ENCODE measurements at regions not wholly inside any gene's neighbourhood (a gene's known extent, or its start where the extent isn't known, plus 50 kb on each side); places are given as distances from the start of the nearest gene placed in this dataset.

- H3K9me3 ChIP-seq (replicated peaks; ENCODE audit: control insufficient read depth, insufficient read depth, low read length): no peaks in the 10 kb centered on the region
- H3K27me3 ChIP-seq (replicated peaks in 1 of 2; ENCODE audit: control insufficient read depth in 2 of 2, insufficient read depth in 2 of 2, low read length in 1 of 2): no peaks in the 10 kb centered on the region
- no peak overlapping the region for H2AFZ ChIP-seq (ENCODE audit: control insufficient read depth, low read depth, low read length)
- DNase-seq (ENCODE audit: low read depth, low spot score) (no peak), FAIRE-seq (no peak), ATAC-seq (no peak)
- H3K4me1 ChIP-seq (ENCODE audit: control insufficient read depth, insufficient read depth, low read length): no peaks in the 10 kb centered on the region
- RAD21 ChIA-PET (ENCODE audit: unreplicated experiment): no interaction called here
- no peak overlapping the region for H3K9ac ChIP-seq (ENCODE audit: control insufficient read depth, insufficient read depth, low read length)
- POLR2A ChIA-PET: no interaction called here
- CTCF ChIA-PET: no interaction called here
- no peak overlapping the region for H3K27ac ChIP-seq (ENCODE audit: control insufficient read depth, insufficient read depth)
- H3K4me3 ChIP-seq: no peak overlapping the region
- no peaks in the 10 kb centered on the region for H3K36me3 ChIP-seq (ENCODE audit: control insufficient read depth in 2 of 2, insufficient read depth in 2 of 2, low read length in 1 of 2)
- H4K20me1 ChIP-seq (ENCODE audit: control insufficient read depth, insufficient read depth): no peaks in the 10 kb centered on the region
- in situ Hi-C loops (cut with MboI) (no loop called here), intact Hi-C loops (cut with micrococcal nuclease; ENCODE audit: unreplicated experiment) (no loop called here)
- TF ChIP-seq NR2F1 (conservative IDR thresholded peaks at IDR 0.05): no peak
- SMC1A ChIA-PET (ENCODE audit: uncharacterized antibody, unreplicated experiment): no interaction called here
- WGBS (ENCODE audit: insufficient coverage, insufficient replicate concordance, low lambda C conversion rate, missing lambda C conversion rate): 7% methylated on average over 1 of the region's 1 CpG
- H3K4me2 ChIP-seq (ENCODE audit: control insufficient read depth, insufficient read depth): no peak overlapping the region
- no peaks in the 10 kb centered on the region for H3K79me2 ChIP-seq (ENCODE audit: control insufficient read depth, insufficient read depth, low read length)
- BruUV-seq (replicated peaks): no TSS peak
These were observed 193.9 kb downstream of the OTOR start for GRCh38 chr20:16942051-16942450.

GRCh38 chr20:16942756-16943155, 194.6 kb downstream of the OTOR start:
- ChIA-PET POLR2A (no interaction called here), SMC1A (ENCODE audit: uncharacterized antibody, unreplicated experiment) (no interaction called here), RAD21 (ENCODE audit: unreplicated experiment) (no interaction called here), CTCF (no interaction called here)
- no peak overlapping the region for H3K4me3 ChIP-seq
- H3K27me3 ChIP-seq (replicated peaks in 1 of 2; ENCODE audit: control insufficient read depth in 2 of 2, insufficient read depth in 2 of 2, low read length in 1 of 2): no peaks in the 10 kb centered on the region
- no peak overlapping the region for H3K4me2 ChIP-seq (ENCODE audit: control insufficient read depth, insufficient read depth)
- 27% methylated on average over 2 of the region's 2 CpGs for WGBS (ENCODE audit: insufficient coverage, insufficient replicate concordance, low lambda C conversion rate, missing lambda C conversion rate)
- in situ Hi-C loops (cut with MboI) (no loop called here), intact Hi-C loops (cut with micrococcal nuclease; ENCODE audit: unreplicated experiment) (no loop called here)
- no peaks in the 10 kb centered on the region for H3K4me1 ChIP-seq (ENCODE audit: control insufficient read depth, insufficient read depth, low read length)
- H4K20me1 ChIP-seq (ENCODE audit: control insufficient read depth, insufficient read depth): no peaks in the 10 kb centered on the region
- no peaks in the 10 kb centered on the region for H3K79me2 ChIP-seq (ENCODE audit: control insufficient read depth, insufficient read depth, low read length)
- H3K9me3 ChIP-seq (replicated peaks; ENCODE audit: control insufficient read depth, insufficient read depth, low read length): no peaks in the 10 kb centered on the region
- ATAC-seq (no peak), DNase-seq (ENCODE audit: low read depth, low spot score) (no peak), FAIRE-seq (no peak)
- no peak overlapping the region for H3K27ac ChIP-seq (ENCODE audit: control insufficient read depth, insufficient read depth)
- H2AFZ ChIP-seq (ENCODE audit: control insufficient read depth, low read depth, low read length): no peak overlapping the region
- no peaks in the 10 kb centered on the region for H3K36me3 ChIP-seq (ENCODE audit: control insufficient read depth in 2 of 2, insufficient read depth in 2 of 2, low read length in 1 of 2)
- BruUV-seq (replicated peaks): no TSS peak
- H3K9ac ChIP-seq (ENCODE audit: control insufficient read depth, insufficient read depth, low read length): no peak overlapping the region
- TF ChIP-seq TAF1 (IDR thresholded peaks at IDR 0.05; ENCODE audit: borderline replicate concordance, low read depth, low read length) (no peak), SMAD5 (IDR thresholded peaks at IDR 0.05; ENCODE audit: low read depth) (no peak), ATF3 (IDR thresholded peaks at IDR 0.05; ENCODE audit: borderline replicate concordance, extremely low read depth, low read depth, low read length) (no peak), SUZ12 (IDR thresholded peaks at IDR 0.05; ENCODE audit: unreplicated experiment) (no peak), ZNF592 (IDR thresholded peaks at IDR 0.05) (no peak), CTCF (IDR thresholded peaks at IDR 0.05 in 2 of 3, conservative IDR thresholded peaks at IDR 0.05 in 1 of 3; ENCODE audit: control insufficient read depth in 2 of 3, extremely low read depth in 1 of 3, insufficient read depth in 1 of 3, low read depth in 3 of 3, low read length in 3 of 3) (no peak), NR2F1 (conservative IDR thresholded peaks at IDR 0.05) (no peak), IKZF2 (IDR thresholded peaks at IDR 0.05) (no peak), RAD51 (IDR thresholded peaks at IDR 0.05) (no peak), MYC (IDR thresholded peaks at IDR 0.05; ENCODE audit: insufficient read depth, insufficient read length, insufficient replicate concordance, low read length, severe bottlenecking) (no peak), HDGF (IDR thresholded peaks at IDR 0.05) (no peak), EP300 (IDR thresholded peaks at IDR 0.05; ENCODE audit: borderline replicate concordance in 1 of 2, control insufficient read depth in 1 of 2, low read depth in 2 of 2, low read length in 2 of 2) (no peak)
